ENCODE measurements at regions not wholly inside any gene's neighbourhood (a gene's known extent, or its start where the extent isn't known, plus 50 kb on each side); places are given as distances from the start of the nearest gene placed in this dataset.

DNA sequence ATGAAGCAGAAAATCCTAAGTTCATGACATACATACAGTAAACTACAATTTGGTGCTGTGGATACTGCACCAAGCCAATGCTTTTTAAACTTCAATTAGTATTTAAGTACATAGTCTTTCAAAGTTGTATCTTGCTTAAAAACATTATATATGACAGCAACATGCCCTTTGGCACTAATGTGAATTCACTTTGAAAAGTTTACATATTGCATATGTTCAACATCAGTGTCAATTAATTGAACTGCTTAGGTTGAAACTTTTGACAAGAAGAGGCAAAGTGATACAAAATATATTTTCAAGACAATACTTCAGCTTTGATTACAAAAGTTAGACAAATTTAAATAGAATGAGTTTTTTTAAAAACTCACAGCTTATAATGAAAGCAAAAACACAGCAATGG is 119.4 kb upstream of the ROBO2 start:
- DNase-seq, result no peak

DNA sequence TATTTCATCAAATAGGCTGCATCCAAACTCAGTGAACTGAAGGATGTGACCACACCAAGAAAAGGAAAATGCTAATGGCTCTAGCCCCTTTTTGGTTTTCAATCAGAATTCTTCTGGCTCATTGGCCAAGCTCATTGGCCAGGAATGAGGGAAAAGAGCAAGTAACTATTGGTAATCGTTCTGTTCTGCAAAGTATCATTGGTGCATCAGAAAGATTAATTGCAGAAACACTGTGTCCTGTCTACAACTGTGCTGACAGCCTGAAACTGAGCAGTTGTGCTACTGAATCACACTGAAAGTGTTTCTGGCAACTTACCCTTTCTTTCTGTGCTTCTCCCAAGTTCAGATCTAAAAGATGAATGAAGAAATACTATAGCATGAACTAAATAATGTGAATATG is 116.4 kb upstream of the ROBO2 start:
- Histone ChIP-seq H2AFZ (ENCODE audit: low read depth) (no peak overlapping the region), H3K4me2 (no peak overlapping the region), H3K27me3 (ENCODE audit: insufficient read depth) (no peaks in the 10 kb centered on the region), H3K4me1 (ENCODE audit: control insufficient read depth in 1 of 2, insufficient read depth in 2 of 2, low read depth in 1 of 2, low read length in 1 of 2) (no peaks in the 10 kb centered on the region), H4K20me1 (ENCODE audit: insufficient read depth) (no peaks in the 10 kb centered on the region), H3K27ac (ENCODE audit: low read depth in 2 of 2, low read length in 1 of 2) (no peak overlapping the region), H3K36me3 (replicated peaks in 1 of 2; ENCODE audit: control insufficient read depth in 1 of 2, insufficient read depth in 2 of 2, low read length in 1 of 2) (no peaks in the 10 kb centered on the region), H3K79me2 (ENCODE audit: insufficient read depth) (no peaks in the 10 kb centered on the region), H3K4me3 (ENCODE audit: low read depth in 2 of 2, low read length in 1 of 2) (no peak overlapping the region), H3K9ac (no peak overlapping the region), H3F3A (replicated peaks; ENCODE audit: insufficient read depth) (no peaks in the 10 kb centered on the region), H3K9me3 (no peaks in the 10 kb centered on the region), H3K9me2 (no peaks in the 10 kb centered on the region)
- no peak for DNase-seq
- ChIA-PET CTCF (no interaction called here), POLR2A (no interaction called here)
- TF ChIP-seq, protein P1, sequence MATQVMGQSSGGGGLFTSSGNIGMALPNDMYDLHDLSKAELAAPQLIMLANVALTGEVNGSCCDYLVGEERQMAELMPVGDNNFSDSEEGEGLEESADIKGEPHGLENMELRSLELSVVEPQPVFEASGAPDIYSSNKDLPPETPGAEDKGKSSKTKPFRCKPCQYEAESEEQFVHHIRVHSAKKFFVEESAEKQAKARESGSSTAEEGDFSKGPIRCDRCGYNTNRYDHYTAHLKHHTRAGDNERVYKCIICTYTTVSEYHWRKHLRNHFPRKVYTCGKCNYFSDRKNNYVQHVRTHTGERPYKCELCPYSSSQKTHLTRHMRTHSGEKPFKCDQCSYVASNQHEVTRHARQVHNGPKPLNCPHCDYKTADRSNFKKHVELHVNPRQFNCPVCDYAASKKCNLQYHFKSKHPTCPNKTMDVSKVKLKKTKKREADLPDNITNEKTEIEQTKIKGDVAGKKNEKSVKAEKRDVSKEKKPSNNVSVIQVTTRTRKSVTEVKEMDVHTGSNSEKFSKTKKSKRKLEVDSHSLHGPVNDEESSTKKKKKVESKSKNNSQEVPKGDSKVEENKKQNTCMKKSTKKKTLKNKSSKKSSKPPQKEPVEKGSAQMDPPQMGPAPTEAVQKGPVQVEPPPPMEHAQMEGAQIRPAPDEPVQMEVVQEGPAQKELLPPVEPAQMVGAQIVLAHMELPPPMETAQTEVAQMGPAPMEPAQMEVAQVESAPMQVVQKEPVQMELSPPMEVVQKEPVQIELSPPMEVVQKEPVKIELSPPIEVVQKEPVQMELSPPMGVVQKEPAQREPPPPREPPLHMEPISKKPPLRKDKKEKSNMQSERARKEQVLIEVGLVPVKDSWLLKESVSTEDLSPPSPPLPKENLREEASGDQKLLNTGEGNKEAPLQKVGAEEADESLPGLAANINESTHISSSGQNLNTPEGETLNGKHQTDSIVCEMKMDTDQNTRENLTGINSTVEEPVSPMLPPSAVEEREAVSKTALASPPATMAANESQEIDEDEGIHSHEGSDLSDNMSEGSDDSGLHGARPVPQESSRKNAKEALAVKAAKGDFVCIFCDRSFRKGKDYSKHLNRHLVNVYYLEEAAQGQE (IDR thresholded peaks at IDR 0.05; ENCODE audit: low read depth, low read length), result no peak
- TF ChIP-seq MXI1 (IDR thresholded peaks at IDR 0.05; ENCODE audit: low read depth, low read length), result no peak
- TF ChIP-seq, protein P2, sequence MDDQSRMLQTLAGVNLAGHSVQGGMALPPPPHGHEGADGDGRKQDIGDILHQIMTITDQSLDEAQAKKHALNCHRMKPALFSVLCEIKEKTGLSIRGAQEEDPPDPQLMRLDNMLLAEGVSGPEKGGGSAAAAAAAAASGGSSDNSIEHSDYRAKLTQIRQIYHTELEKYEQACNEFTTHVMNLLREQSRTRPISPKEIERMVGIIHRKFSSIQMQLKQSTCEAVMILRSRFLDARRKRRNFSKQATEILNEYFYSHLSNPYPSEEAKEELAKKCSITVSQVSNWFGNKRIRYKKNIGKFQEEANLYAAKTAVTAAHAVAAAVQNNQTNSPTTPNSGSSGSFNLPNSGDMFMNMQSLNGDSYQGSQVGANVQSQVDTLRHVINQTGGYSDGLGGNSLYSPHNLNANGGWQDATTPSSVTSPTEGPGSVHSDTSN (IDR thresholded peaks at IDR 0.05), result no peak
- no peak for TF ChIP-seq GATA2 (CRISPR knock-in tag; IDR thresholded peaks at IDR 0.05)
- no peak for TF ChIP-seq FOXM1 (IDR thresholded peaks at IDR 0.05; ENCODE audit: low read depth)
- no peak for TF ChIP-seq FOSL2 (IDR thresholded peaks at IDR 0.05; ENCODE audit: borderline replicate concordance, low read depth)
- no peak for TF ChIP-seq RXRA (IDR thresholded peaks at IDR 0.05; ENCODE audit: borderline replicate concordance, low read depth)
- no peak for TF ChIP-seq NRF1 (IDR thresholded peaks at IDR 0.05; ENCODE audit: low read depth, low read length)
- WGBS (ENCODE audit: low lambda C conversion rate), result 17% methylated on average over 1 of the region's 1 CpG

More for the DNA sequence above, 119.4 kb upstream of the ROBO2 start:
- no peaks in the 10 kb centered on the region for H3K9me2 ChIP-seq
- no peaks in the 10 kb centered on the region for H3F3A ChIP-seq (replicated peaks; ENCODE audit: insufficient read depth)
- ChIA-PET POLR2A (no interaction called here), CTCF (interaction anchor here (1.0 to 1.3 kb wide), 2 partner anchors 24 to 418 kb away, joined by 3 read pairs; no protein-coding TSS in a partner anchor)
- no peaks in the 10 kb centered on the region for H3K9me3 ChIP-seq
- no peak overlapping the region for H3K4me2 ChIP-seq
- no peaks in the 10 kb centered on the region for H4K20me1 ChIP-seq (ENCODE audit: insufficient read depth)
- H3K4me3 ChIP-seq (ENCODE audit: low read depth in 2 of 2, low read length in 1 of 2), result no peak overlapping the region
- H3K9ac ChIP-seq, result no peak overlapping the region
- H3K4me1 ChIP-seq (ENCODE audit: control insufficient read depth in 1 of 2, insufficient read depth in 2 of 2, low read depth in 1 of 2, low read length in 1 of 2), result no peaks in the 10 kb centered on the region
- no peak overlapping the region for H2AFZ ChIP-seq (ENCODE audit: low read depth)
- H3K79me2 ChIP-seq (ENCODE audit: insufficient read depth), result no peaks in the 10 kb centered on the region
- no peak for TF ChIP-seq POLR2AphosphoS5 (IDR thresholded peaks at IDR 0.05; ENCODE audit: low read depth, low read length)
- TF ChIP-seq, protein P3, sequence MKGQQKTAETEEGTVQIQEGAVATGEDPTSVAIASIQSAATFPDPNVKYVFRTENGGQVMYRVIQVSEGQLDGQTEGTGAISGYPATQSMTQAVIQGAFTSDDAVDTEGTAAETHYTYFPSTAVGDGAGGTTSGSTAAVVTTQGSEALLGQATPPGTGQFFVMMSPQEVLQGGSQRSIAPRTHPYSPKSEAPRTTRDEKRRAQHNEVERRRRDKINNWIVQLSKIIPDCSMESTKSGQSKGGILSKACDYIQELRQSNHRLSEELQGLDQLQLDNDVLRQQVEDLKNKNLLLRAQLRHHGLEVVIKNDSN (IDR thresholded peaks at IDR 0.05; ENCODE audit: borderline replicate concordance, low read depth), result no peak
- TF ChIP-seq, protein P4, sequence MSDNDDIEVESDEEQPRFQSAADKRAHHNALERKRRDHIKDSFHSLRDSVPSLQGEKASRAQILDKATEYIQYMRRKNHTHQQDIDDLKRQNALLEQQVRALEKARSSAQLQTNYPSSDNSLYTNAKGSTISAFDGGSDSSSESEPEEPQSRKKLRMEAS (IDR thresholded peaks at IDR 0.05; ENCODE audit: low read depth), result no peak
- H3K27ac ChIP-seq (ENCODE audit: low read depth in 2 of 2, low read length in 1 of 2), result no peak overlapping the region
- H3K36me3 ChIP-seq (replicated peaks in 1 of 2; ENCODE audit: control insufficient read depth in 1 of 2, insufficient read depth in 2 of 2, low read length in 1 of 2), result no peaks in the 10 kb centered on the region
- no peaks in the 10 kb centered on the region for H3K27me3 ChIP-seq (ENCODE audit: insufficient read depth)
